K562 (cell line): ENCODE measurements at regions not wholly inside any gene's neighbourhood (a gene's known extent, or its start where the extent isn't known, plus 50 kb on each side); places are given as distances from the start of the nearest gene placed in this dataset.

ENCODE experiments used
- ATAC-seq: fragments of 200-7000 bp; cut with Tn5 transposase; 3 replicates; pipeline ENCODE4 v1.9.1; 2020; ENCODE audit warnings: moderate library complexity
- BruUV-seq: library from RNA; stranded (reverse); fragments of 400-500 nt; replicated peaks from 2 replicates; lab custom pipeline; 2021; lab: Mats Ljungman, UMichigan
- CTCF ChIA-PET: fragments of 300-600 bp; formaldehyde crosslinking; extraction: SDS; loops from one replicate; lab custom pipeline; 2021; ENCODE audit warnings: low intra/inter-chr PET ratio; lab: Yijun Ruan, JAX
- POLR2A ChIA-PET: fragments of 300-600, 350-650 bp; sonication (Branson Sonifier 250); formaldehyde crosslinking; extraction: SDS; loops from one replicate; lab custom pipeline; 2021; ENCODE audit warnings: antibody characterized with exemption, inconsistent platforms; lab: Yijun Ruan, JAX
- DNase-seq, 4 experiments: peaks; one replicate each; pipeline versions ENCODE4 v3.0.0 to v3.0.0-alpha.2; 2011 to 2018; ENCODE audit warnings: low spot score in 3 of 4, mixed read lengths in 3 of 4; ENCODE audit errors: extremely low read depth in 1 of 4
- FAIRE-seq: peaks from 2 replicates; lab custom pipeline; 2011; peaks lifted over from hg19 to GRCh38; lab: Jason Lieb, UNC
- H2AFZ ChIP-seq: 2 replicates; pipeline ENCODE4 v1.6.0; 2011; ENCODE audit warnings: low read depth, low read length, control low read depth, inconsistent platforms
- H3K27ac ChIP-seq: fragments of 200-600 bp; 3 replicates; pipeline ENCODE4 v1.8.0; 2011; ENCODE audit warnings: low read depth, mild to moderate bottlenecking, control low read depth, inconsistent platforms, low read length, moderate library complexity, mixed read lengths; ENCODE audit errors: extremely low read depth
- H3K27me3 ChIP-seq, 2 experiments: fragments of 300-600 bp in 1 of 2; 2 replicates in 1 of 2; 3 replicates in 1 of 2; pipeline versions ENCODE4 v1.6.0 to v1.8.0; 2011; ENCODE audit warnings: inconsistent platforms in 2 of 2, low read length in 2 of 2, mild to moderate bottlenecking in 1 of 2, mixed read lengths in 1 of 2, moderate library complexity in 1 of 2; ENCODE audit not compliant: control insufficient read depth in 2 of 2, insufficient read depth in 2 of 2
- H3K36me3 ChIP-seq: fragments of 300-600 bp; 3 replicates; pipeline ENCODE4 v1.8.0; 2011; ENCODE audit warnings: mild to moderate bottlenecking, low read length, inconsistent platforms; ENCODE audit not compliant: control insufficient read depth, insufficient read depth
- H3K4me1 ChIP-seq, 2 experiments: fragments of 200-600 bp in 1 of 2; replicated peaks in 1 of 2; 2 replicates in 1 of 2; 3 replicates in 1 of 2; pipeline versions ENCODE4 v1.5.1 to v1.8.0; 2011; ENCODE audit warnings: inconsistent platforms in 2 of 2, low read length in 2 of 2, mild to moderate bottlenecking in 1 of 2, mixed read lengths in 1 of 2, moderate library complexity in 1 of 2; ENCODE audit not compliant: control insufficient read depth in 2 of 2, insufficient read depth in 2 of 2
- H3K4me2 ChIP-seq: 2 replicates; pipeline ENCODE4 v1.6.1; 2011; ENCODE audit warnings: low read length, control low read depth, inconsistent platforms, mixed read lengths; ENCODE audit not compliant: insufficient read depth
- H3K4me3 ChIP-seq: fragments of 200-600 bp; sonication (generic), shearing (Covaris generic); 2 replicates; pipeline ENCODE4 v1.5.1; 2016; ENCODE audit warnings: control low read depth, inconsistent platforms
- H3K79me2 ChIP-seq: fragments of 200-600 bp; 3 replicates; pipeline ENCODE4 v1.8.0; 2011; ENCODE audit warnings: low read length, inconsistent platforms; ENCODE audit not compliant: control insufficient read depth, insufficient read depth
- H3K9ac ChIP-seq, 2 experiments: 2 replicates each; pipeline versions ENCODE4 v1.6.0 to v1.6.1; 2011; ENCODE audit warnings: low read depth in 2 of 2, low read length in 2 of 2, control low read depth in 1 of 2, inconsistent platforms in 1 of 2, mild to moderate bottlenecking in 1 of 2, mixed read lengths in 1 of 2; ENCODE audit not compliant: insufficient read depth in 1 of 2
- H3K9me1 ChIP-seq: one replicate; pipeline ENCODE4 v1.6.0; 2011; ENCODE audit warnings: inconsistent platforms, mild to moderate bottlenecking, low read length, moderate library complexity; ENCODE audit not compliant: control insufficient read depth, insufficient read depth
- H3K9me3 ChIP-seq: replicated peaks from 2 replicates; pipeline ENCODE4 v1.5.1; 2011; ENCODE audit warnings: low read depth, low read length, inconsistent platforms; ENCODE audit not compliant: control insufficient read depth, insufficient read depth
- H4K20me1 ChIP-seq: replicated peaks from 2 replicates; pipeline ENCODE4 v1.6.1; 2011; ENCODE audit warnings: low read length, inconsistent platforms, mixed read lengths; ENCODE audit not compliant: control insufficient read depth, insufficient read depth
- ESRRB ChIP-seq: fragments of 250-450 bp; sonication (Bioruptor Pico); IDR thresholded peaks from 2 replicates; pipeline ENCODE4 v1.5.0; 2020; ENCODE audit warnings: mild to moderate bottlenecking, moderate library complexity, borderline replicate concordance
- GATA2 ChIP-seq: sonication (generic); formaldehyde crosslinking; IDR thresholded peaks from 2 replicates; pipeline ENCODE4 v1.4.0; 2020; ENCODE audit warnings: mild to moderate bottlenecking, missing genetic modification reagents
- KDM2B ChIP-seq: fragments of 250-450 bp; sonication (Bioruptor Pico); IDR thresholded peaks from 2 replicates; pipeline ENCODE4 v1.8.0; 2021; ENCODE audit warnings: mild to moderate bottlenecking, moderate library complexity
- L3MBTL2 ChIP-seq: fragments of 450-650 bp; IDR thresholded peaks from 2 replicates; pipeline ENCODE4 v1.6.1; 2016; ENCODE audit warnings: mild to moderate bottlenecking, moderate library complexity
- MTF1 ChIP-seq: fragments of 250-450 bp; sonication (Bioruptor Pico); IDR thresholded peaks from 2 replicates; pipeline ENCODE4 v1.9.0; 2021; ENCODE audit warnings: moderate library complexity, mild to moderate bottlenecking, inconsistent platforms, borderline replicate concordance
- NCOA1 ChIP-seq: fragments of 450-650 bp; IDR thresholded peaks from 2 replicates; pipeline ENCODE4 v1.6.1; 2016; ENCODE audit warnings: low read depth
- NKRF ChIP-seq: fragments of 450-650 bp; IDR thresholded peaks from 2 replicates; pipeline ENCODE4 v1.6.1; 2016; ENCODE audit warnings: borderline replicate concordance
- RBM17 ChIP-seq: fragments of 200-400 bp; formaldehyde crosslinking; IDR thresholded peaks from 2 replicates; pipeline ENCODE4 v1.6.1; 2017; ENCODE audit warnings: low read depth, mild to moderate bottlenecking, low read length, borderline replicate concordance
- SMARCA5 ChIP-seq: fragments of 450-650 bp; IDR thresholded peaks from 2 replicates; pipeline ENCODE4 v1.6.1; 2016
- SMARCB1 ChIP-seq: IDR thresholded peaks from 2 replicates; pipeline ENCODE4 v1.6.1; 2011; ENCODE audit warnings: improper control_type of control experiment, low read depth; ENCODE audit not compliant: insufficient read length
- WHSC1 ChIP-seq: IDR thresholded peaks from one replicate; pipeline ENCODE4 v1.6.1; 2012; ENCODE audit warnings: low read length, control low read depth, inconsistent platforms
- ZNF134 ChIP-seq: fragments of 250-450 bp; sonication (Bioruptor Pico); conservative IDR thresholded peaks from 2 replicates; pipeline ENCODE4 v1.4.0; 2020
- WGBS: fragments of 100-300 bp; shearing (Covaris generic); methylation state at CpG from one replicate; pipeline ENCODE4 v1.1.6; 2016; ENCODE audit warnings: low coverage, mixed read lengths; ENCODE audit not compliant: insufficient coverage; ENCODE audit errors: missing lambda C conversion rate; 5-methylcytosine and 5-hydroxymethylcytosine counted together
- in situ Hi-C: fragments of 300-500 bp; cut with MboI; formaldehyde crosslinking; loops from 4 replicates; pipeline ENCODE4 v1.15.0; 2018; ENCODE audit warnings: inconsistent platforms, mixed read lengths
- intact Hi-C: fragments of 100-400 bp; cut with micrococcal nuclease; formaldehyde crosslinking; loops from 2 replicates; pipeline ENCODE4 v1.14.2; 2022

DNA sequence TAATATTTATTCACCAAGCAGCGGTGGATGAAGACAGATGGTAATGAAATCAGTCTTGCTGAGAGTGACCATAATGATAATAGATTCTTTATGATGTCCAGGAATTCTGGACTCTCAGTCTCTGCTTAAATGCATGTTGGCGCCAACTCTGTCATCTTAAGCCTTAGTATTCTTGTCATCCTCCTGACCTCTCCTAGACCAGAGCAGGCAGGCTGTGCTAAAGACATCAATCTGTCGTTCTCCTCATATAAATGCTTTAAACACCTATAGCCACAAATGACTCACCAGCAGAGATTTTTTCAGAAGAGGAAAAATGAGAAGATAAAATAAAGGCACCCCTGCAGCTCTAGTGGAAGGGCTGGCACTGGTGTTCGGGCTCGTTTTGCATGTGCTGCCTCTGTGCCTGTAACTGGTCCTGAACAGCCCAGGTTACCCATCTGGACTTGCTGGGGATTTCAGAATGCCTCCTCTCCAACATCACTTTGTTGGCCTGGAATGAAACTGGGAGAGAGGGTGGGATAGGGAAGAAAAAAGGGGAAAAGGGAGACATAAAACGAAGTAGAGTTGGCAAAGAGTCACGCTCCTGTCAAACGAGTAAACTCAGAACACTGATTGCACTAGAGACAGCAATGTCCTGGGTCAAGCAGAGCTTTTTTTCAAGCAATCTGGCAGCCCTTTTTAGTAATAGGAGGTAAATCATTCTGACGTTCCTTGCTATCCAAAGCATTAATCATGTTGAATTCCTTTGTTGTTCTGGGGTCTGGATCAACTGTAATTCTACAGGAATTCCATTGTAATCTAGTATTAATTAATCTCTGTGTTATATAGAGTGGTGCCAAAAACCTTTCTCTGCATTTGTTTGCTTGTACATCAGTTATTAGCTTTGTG lies 195.5 kb upstream of the CLINT1 start (continued):
- no peak for TF ChIP-seq RBM17

GRCh38 chr5:158051036-158051435 lies 192.1 kb upstream of the CLINT1 start:
- H3K4me2 ChIP-seq: no peak overlapping the region
- in situ Hi-C loops: no loop called here
- no peaks in the 10 kb centered on the region for H3K36me3 ChIP-seq
- intact Hi-C loops: no loop called here
- POLR2A ChIA-PET: no interaction called here
- TF ChIP-seq KDM2B (CRISPR knock-in tag) (no peak), SMARCA5 (no peak), GATA2 (CRISPR knock-in tag) (no peak), ESRRB (CRISPR knock-in tag) (no peak), NCOA1 (no peak), NKRF (no peak), SMARCB1 (no peak), WHSC1 (no peak), ZNF134 (no peak), L3MBTL2 (no peak), MTF1 (CRISPR knock-in tag) (no peak)
- no peaks in the 10 kb centered on the region for H3K9me1 ChIP-seq
- no peak for DNase-seq
- no peaks in the 10 kb centered on the region for H4K20me1 ChIP-seq
- no peak overlapping the region for H3K27ac ChIP-seq
- no peaks in the 10 kb centered on the region for H3K27me3 ChIP-seq
- WGBS: 0% methylated on average over 4 of the region's 4 CpGs
- BruUV-seq: no TSS peak
- ATAC-seq: no peak
- H3K79me2 ChIP-seq: no peaks in the 10 kb centered on the region
- no peak for FAIRE-seq
- H3K4me1 ChIP-seq: no peaks in the 10 kb centered on the region
- no peak overlapping the region for H3K4me3 ChIP-seq
- H3K9ac ChIP-seq: no peak overlapping the region
- no peaks in the 10 kb centered on the region for H3K9me3 ChIP-seq
- CTCF ChIA-PET: no interaction called here
- H2AFZ ChIP-seq: no peak overlapping the region
